Stimulated activated CD4-positive, alpha-beta T cell treated with anti-CD3 and anti-CD28 coated beads, Interleukin-2, amount 100 ng/mL, for 24 hours (primary cell): ENCODE measurements at regions not wholly inside any gene's neighbourhood (a gene's known extent, or its start where the extent isn't known, plus 50 kb on each side); places are given as distances from the start of the nearest gene placed in this dataset.

Experiments used
- DNase-seq, 2 donors: peaks; one replicate each; pipeline ENCODE4 v3.0.0-alpha.2; 2020

DNA sequence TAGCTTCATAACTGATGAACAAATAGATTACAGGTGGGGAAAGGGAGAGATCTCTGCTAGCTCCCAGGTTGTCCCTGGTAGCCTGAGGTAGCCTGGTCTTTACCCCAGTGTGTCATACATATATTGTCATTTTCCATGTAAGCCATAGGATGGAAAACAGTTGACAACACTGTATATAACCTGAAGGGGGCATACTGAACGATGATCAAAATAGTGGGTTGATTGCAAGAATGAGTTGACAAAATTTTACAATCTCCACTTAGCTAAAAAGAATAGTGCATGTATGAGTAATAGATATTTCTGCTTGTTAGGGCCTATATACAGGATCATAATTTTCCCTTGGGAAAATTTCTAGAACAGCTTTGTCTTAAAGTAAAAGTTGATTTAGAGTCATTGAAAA, 304.1 kb upstream of the HAND2 start:
- no peak for DNase-seq

DNA sequence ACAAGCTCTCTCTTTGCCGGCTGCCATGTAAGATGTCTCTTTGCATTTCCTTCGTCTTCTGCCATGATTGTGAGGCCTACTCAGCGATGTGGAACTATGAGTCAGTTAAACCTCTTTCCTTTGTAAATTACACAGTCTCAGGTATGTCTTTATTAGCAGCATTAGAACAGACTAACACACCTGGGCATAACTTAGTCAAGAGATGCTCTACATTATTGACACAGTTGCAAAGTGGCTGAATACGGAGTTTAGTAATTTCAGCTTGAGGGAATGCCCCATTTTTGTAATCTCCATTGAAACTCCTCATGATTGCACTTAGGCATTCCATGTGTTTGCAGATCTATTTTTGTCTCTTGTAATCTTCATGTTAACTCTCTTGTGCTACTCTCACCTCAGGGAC, 299.5 kb upstream of the HAND2 start:
- no peak for DNase-seq

GRCh38 chr4:173827707-173828106, 297.7 kb upstream of the HAND2 start:
- DNase-seq: no peak

- DNase-seq: no peak
These were observed 291.8 kb upstream of the HAND2 start for GRCh38 chr4:173821876-173822275.

DNA sequence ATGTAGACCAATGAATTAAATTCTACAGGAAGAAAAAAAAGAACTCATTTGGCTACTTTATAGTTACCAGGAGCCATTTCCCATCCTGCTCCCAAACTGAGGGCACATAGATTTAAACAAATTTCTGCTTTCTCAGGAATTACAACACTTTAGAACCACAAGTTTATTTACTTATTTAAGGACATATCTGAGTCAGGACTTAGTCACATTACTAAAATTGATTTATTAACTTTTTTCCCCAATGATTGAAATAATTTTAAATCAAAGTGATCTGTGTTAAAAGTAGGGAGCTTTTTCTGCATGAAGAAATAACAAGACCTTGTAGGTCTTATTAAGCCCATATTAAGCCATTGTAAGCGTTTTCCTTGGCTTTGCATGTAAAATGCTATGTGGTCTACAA, 291.0 kb upstream of the HAND2 start:
- DNase-seq: no peak

- DNase-seq: no peak
These were observed 277.3 kb upstream of the HAND2 start for GRCh38 chr4:173807347-173807746.

DNA sequence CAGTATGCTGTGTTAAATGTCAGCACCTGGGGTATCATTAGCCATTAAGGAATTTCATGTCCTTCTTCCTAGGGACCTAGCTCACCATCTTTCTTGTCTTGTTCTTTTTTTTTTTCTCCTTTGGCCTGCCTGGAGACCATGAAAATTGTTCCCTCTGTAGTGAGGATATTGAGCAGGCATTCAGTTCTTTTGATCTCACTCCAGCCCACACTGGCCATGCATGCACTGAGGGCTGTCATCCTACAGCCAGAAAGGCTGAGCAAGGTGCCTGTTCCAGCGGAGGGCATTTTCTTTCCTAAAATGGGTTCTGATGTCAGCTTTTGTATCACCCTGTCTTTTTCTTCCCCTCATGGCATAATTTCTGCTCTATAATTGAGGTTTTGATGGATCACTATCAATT, 275.9 kb upstream of the HAND2 start:
- no peak for DNase-seq

GRCh38 chr4:173802662-173803022, 272.6 kb upstream of the HAND2 start:
- DNase-seq: no peak

DNA sequence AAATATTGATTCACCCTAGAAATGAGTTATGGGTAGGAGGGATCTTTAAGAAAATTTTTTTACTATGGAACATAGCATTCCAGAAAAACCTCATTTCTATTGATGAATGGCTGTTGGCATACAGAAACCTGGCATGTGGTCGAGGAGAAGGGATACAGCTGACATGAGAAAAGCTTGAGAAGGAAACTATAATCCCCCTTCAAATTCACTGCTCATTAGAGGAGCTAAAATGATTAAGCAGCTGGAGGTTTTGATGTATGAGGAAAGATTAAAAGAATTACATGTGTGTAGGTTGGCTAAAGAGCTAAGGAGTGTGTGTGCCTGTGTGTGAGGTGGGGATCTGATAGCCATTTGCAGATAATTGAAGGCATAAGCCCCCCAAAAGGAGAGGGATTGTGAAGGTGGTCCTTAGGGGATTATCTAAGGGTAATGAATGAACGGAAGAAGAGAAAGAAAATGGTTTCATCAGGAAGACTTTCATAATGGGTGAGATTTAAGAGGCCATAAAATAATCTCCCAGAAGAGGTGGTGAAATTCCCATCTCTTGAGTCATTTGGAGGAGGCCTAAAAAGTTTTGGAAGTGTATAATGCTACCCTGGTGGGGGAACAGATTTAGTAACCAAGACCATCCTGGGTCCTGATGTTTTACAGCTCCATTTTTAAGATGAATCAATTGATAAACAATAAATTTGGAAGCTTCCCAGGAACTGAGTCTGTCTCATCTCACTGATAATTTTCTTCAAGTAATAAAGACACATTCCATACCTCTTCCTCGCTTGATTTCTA, 272.0 kb upstream of the HAND2 start:
- no peak for DNase-seq

DNA sequence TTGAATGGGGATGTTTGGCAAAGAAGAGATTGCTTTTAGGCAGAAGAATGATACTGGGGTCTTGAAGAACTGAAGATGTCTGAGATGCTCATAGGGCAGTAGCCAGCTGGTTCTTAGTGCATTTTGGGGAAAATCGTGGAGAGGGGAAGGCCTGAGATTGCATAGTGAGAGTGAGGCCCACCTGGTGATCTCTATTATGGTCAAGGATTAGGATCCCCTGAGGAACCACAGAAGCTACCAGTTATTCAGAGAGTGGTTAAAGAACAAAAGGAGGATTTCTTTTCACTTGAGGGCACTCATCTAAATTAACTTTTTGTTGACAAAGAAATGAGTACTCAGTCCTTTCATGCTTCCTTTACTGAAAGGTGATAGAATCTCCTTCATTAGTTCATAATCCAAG, 271.3 kb upstream of the HAND2 start:
- DNase-seq: no peak

- no peak for DNase-seq
These were observed 267.3 kb upstream of the HAND2 start for GRCh38 chr4:173797296-173797695.

DNA sequence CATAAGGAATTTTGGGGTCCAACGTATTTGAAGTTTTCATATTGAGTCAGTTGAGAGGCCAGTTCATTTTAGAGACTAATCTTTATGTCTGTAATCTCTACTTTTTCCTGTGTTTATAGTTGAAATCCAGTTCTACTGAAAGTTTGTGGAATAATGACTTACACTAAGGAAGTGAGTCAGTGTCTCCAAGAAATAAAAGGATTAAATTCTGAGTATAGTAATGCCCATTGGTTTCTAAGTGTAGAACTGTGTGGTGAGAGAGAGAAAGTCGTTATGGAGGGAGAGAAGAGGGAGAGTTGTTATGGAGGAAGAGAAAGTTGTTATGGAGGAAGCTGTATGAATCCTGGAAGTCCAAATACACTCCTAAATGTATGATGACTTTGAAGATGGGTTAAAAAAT, 264.6 kb upstream of the HAND2 start:
- DNase-seq: no peak

DNA sequence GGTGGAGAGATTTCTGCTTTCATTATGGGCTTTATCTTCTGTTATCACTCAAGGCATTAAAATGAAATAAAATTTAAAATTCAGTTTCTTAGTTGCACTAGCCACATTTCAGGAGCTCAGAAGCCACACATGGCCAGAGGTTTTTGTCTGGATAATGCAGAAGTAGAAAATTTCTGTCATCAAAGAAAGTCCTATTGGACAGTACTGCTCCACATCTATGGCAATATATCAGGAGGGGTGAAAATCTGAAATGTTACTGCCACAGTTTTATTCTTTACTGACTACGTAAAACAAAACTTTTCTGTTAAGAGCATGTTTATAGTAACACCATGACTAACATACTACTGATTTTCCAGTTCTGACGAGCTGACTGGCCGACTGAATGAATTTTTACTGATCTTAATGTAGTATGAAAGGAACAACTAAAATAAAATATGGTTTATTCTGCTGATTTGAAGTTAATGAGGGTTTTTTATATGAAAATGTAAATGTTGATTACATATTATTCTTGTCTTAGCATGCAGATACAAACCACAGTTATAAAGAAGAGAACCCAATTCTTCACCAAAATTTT, 264.0 kb upstream of the HAND2 start:
- no peak for DNase-seq

GRCh38 chr4:173782660-173783059, 252.6 kb upstream of the HAND2 start:
- no peak for DNase-seq

DNA sequence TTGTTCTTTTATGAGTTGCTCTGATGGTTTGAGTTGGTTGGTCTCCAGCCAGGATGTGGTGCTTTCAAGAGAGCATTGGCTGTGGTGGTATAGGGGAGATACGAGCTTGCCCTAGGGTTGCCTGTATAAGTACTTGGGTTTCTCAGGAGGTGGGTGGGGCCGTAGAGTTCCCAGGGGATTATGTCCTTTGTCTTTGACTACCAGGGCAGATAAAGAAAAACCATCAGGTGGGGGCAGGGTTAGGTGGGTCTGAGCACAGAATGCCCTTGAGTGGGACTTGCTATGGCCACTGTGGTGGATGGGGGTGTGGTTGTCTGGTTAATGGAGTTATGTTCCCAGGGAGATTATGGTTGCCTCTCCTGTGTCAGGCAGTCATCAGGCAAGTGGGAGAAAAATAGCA, 247.9 kb upstream of the HAND2 start:
- no peak for DNase-seq

DNA sequence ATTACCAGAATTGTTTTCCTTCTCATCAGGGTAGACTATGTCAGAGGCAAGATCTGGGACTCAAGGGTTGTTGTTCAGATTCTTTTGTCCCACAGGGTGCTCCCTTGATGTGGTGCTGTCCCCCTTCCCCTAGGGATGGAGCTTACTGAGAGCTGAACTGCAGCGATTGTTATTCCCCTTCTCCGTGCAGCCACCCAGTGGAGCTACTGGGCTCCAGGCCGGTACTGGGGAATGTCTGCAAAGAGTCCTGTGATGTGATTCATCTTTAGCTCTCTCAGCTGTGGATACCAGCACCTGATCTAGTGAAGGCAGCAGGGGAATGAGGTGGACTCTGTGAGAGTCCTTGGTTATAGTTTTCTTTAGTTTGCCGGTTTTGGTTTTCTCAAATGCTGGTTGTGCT, 247.4 kb upstream of the HAND2 start:
- DNase-seq: no peak

DNA sequence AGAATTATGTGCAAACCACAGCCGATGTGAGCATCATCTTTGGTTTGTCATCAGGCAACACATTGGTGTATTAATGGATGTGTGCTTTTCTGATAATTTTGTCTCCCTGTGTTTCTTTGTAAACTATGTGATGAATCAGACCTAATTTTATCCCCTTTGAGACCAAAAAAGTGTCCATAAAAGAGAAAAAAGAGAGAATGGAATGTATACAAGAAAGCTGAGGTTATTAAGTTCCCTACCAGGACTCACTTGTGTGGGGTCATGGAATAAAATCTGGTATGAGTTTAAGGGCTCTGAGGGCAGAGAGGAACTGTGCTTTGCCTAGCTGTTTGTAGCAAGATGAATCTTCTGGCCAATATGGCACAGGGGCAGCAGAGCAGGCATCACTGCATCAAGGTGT, 239.5 kb upstream of the HAND2 start:
- DNase-seq: no peak

DNA sequence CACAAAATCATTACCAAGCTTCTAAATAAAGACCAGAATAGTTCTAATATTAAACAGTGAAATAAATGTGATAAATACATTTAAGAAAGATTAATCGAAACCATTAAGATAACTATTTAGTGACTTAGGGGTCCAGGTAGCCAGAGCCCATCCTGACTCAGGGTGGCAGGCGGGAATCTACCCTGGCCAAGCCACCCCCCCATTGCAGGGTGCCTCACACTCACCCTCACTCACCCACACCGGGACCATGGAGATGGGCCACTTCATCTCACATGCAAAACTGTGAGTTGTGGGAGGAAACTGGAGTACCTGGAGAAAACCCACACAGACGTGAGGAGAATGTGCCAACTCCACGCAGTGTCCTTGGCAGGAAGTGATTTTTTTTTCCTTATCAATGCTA, 237.6 kb upstream of the HAND2 start:
- DNase-seq: no peak

DNA sequence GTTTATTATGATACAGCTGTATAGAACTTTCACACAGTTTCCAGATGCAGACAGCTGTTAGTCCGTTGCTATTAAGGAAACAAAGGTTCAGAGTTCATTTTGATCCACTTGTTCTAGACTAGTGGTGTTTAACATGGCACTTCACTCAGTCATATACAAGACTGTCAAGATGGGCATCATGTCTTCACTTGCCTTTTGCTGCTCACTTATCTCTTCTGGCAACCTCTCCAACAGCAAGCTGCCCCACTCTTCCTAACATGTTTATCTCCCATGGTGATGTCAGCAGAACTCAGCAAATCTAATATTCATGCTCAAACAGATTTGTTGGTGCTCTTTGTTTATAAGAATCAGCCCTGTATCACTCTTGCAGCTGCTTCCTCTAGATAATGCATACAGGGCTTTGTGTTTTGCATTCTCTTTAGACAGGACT, 236.2 kb upstream of the HAND2 start:
- DNase-seq: no peak

DNA sequence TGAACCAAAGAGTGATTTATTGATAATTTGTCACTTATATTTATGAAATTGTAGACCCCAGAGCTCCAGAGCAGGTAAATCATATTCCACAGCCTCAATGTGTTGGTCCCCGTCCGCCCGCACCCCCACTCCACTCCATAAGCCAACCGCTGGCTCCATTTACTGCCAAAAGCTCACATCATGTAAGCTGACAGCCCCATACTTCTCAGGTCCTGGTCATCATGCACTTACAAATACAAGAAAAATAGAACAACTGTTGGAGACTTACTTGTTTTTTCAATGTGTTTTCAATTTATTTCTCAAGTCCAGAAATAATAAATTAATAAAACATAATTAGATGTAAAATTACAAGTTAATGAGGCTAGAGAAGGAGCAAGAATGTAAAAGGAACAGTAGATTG, 235.7 kb upstream of the HAND2 start:
- no peak for DNase-seq

DNA sequence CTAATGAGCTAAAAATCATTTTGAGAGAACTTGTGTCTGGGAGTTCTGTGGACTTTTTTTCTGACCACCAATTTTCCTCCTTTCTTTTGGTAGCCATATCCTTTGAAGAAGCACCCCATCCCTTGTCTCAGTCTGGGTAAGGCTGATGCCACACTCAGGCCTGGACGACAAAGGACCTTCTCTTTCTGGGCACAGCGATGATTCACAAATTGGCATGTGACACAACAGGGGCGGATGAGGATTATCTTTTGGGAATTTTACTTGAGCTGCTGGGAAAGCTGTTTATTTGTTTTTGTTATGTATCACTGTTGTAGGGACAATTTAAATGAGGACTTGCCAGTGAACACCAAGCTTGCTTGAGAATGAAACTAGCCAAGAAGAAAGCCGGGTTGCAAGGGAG, 233.4 kb upstream of the HAND2 start:
- DNase-seq: no peak

- no peak for DNase-seq
These were observed 231.9 kb upstream of the HAND2 start for GRCh38 chr4:173761938-173762337.

GRCh38 chr4:173761236-173761635, 231.2 kb upstream of the HAND2 start:
- no peak for DNase-seq

GRCh38 chr4:173758132-173758531, 228.1 kb upstream of the HAND2 start:
- no peak for DNase-seq

- no peak for DNase-seq
These were observed 223.4 kb upstream of the HAND2 start for GRCh38 chr4:173753408-173753807.
